ENCODE measurements at regions not wholly inside any gene's neighbourhood (a gene's known extent, or its start where the extent isn't known, plus 50 kb on each side); places are given as distances from the start of the nearest gene placed in this dataset.

DNA sequence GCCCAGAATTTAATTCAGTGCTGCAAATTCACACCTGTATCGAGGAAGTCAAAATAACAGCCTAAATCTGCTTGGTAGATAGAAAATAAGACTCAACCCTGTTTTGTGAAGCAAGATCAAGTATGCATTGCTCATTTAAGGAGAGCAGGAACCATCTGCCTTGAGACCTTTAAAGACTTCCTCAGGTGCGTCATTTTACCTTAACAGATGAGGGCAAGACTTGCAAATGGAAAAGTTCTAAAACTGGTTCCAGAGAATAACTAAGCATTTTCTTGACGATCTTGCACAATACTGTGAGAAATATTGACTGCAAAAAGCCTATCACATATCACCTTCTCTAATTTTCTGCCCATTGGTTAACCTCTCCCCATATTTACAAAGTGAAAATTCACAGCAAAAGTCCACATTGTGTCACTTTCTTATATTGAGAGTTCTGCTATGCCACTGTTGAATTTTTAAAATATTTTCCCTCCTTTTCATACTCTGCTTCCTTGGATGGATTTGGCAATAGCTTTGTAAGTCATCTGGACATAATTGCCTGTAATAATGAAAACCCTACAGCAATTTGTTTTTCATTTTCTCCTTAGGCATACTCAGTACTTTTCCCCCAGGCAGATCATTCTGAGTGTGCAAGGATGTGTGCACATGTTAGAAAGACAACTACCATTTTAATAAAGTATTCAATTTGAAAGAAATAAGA lies 234.2 kb downstream of the AASDHPPT start:
- TF ChIP-seq, protein P1, sequence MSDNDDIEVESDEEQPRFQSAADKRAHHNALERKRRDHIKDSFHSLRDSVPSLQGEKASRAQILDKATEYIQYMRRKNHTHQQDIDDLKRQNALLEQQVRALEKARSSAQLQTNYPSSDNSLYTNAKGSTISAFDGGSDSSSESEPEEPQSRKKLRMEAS (IDR thresholded peaks at IDR 0.05; ENCODE audit: insufficient read depth, insufficient read length): no peak
- TF ChIP-seq, protein P2, sequence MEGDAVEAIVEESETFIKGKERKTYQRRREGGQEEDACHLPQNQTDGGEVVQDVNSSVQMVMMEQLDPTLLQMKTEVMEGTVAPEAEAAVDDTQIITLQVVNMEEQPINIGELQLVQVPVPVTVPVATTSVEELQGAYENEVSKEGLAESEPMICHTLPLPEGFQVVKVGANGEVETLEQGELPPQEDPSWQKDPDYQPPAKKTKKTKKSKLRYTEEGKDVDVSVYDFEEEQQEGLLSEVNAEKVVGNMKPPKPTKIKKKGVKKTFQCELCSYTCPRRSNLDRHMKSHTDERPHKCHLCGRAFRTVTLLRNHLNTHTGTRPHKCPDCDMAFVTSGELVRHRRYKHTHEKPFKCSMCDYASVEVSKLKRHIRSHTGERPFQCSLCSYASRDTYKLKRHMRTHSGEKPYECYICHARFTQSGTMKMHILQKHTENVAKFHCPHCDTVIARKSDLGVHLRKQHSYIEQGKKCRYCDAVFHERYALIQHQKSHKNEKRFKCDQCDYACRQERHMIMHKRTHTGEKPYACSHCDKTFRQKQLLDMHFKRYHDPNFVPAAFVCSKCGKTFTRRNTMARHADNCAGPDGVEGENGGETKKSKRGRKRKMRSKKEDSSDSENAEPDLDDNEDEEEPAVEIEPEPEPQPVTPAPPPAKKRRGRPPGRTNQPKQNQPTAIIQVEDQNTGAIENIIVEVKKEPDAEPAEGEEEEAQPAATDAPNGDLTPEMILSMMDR (IDR thresholded peaks at IDR 0.05; ENCODE audit: extremely low read depth in 1 of 2, insufficient read depth in 1 of 2, low read depth in 1 of 2, low read length in 2 of 2): no peak
- TF ChIP-seq GATA2 (IDR thresholded peaks at IDR 0.05; ENCODE audit: insufficient read depth, insufficient read length, low read depth, low read length) (no peak), JUN (IDR thresholded peaks at IDR 0.05; ENCODE audit: borderline replicate concordance, insufficient read depth, insufficient read length, low read depth) (no peak), POLR2AphosphoS5 (IDR thresholded peaks at IDR 0.05; ENCODE audit: insufficient read depth, low read depth, low read length) (no peak), EZH2 (IDR thresholded peaks at IDR 0.05; ENCODE audit: borderline replicate concordance, low read depth, low read length, severe bottlenecking) (no peak), MYC (IDR thresholded peaks at IDR 0.05; ENCODE audit: low read depth, low read length) (no peak)

Measured in endothelial cell of umbilical vein (primary cell).